Vagina (tissue), 2 donors: ENCODE measurements at regions not wholly inside any gene's neighbourhood (a gene's known extent, or its start where the extent isn't known, plus 50 kb on each side); places are given as distances from the start of the nearest gene placed in this dataset.

ENCODE experiments used
- POLR2AphosphoS5 ChIP-seq, 2 donors: sonication (generic); formaldehyde crosslinking; IDR thresholded peaks; one replicate each; pipeline ENCODE4 v1.9.0; 2017; ENCODE audit warnings: antibody characterized with exemption in 2 of 2, mild to moderate bottlenecking in 2 of 2, low read depth in 1 of 2; ENCODE audit not compliant: insufficient read depth in 1 of 2
- TF ChIP-seq, protein P1 (sequence below), 3 experiments: fragments of 450-650 bp in 2 of 3; fragments of 200-600 bp in 1 of 3; sonication (generic) in 1 of 3; IDR thresholded peaks; one replicate each; pipeline ENCODE4 v1.5.1; 2017 to 2019; ENCODE audit warnings: antibody characterized with exemption in 3 of 3, mild to moderate bottlenecking in 2 of 3, moderate library complexity in 2 of 3

DNA sequence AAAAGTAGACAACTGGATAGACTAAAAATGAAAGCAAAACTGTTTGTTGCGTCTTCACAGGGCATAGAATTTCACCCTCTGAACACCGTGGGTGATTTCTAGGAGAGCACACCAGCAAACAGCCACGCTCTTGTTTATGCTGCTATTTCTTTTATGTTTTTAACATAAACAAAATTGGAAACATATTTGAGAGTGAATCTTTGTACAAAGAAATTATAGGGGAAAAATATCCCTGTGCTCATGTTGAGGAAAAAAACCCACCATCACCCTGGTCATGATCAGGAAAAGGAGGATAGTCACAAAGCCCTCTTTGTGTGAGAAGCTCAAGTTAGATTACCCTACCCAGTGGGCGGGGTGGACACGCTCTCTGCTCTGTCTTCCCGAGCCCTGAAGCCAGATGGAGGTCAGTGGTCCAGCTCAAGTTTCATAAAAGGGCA, 313.3 kb downstream of the SATB1 start:
- TF ChIP-seq, protein P1, sequence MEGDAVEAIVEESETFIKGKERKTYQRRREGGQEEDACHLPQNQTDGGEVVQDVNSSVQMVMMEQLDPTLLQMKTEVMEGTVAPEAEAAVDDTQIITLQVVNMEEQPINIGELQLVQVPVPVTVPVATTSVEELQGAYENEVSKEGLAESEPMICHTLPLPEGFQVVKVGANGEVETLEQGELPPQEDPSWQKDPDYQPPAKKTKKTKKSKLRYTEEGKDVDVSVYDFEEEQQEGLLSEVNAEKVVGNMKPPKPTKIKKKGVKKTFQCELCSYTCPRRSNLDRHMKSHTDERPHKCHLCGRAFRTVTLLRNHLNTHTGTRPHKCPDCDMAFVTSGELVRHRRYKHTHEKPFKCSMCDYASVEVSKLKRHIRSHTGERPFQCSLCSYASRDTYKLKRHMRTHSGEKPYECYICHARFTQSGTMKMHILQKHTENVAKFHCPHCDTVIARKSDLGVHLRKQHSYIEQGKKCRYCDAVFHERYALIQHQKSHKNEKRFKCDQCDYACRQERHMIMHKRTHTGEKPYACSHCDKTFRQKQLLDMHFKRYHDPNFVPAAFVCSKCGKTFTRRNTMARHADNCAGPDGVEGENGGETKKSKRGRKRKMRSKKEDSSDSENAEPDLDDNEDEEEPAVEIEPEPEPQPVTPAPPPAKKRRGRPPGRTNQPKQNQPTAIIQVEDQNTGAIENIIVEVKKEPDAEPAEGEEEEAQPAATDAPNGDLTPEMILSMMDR (IDR thresholded peaks at IDR 0.05) = no peak
- TF ChIP-seq POLR2AphosphoS5 (IDR thresholded peaks at IDR 0.05; ENCODE audit: insufficient read depth in 1 of 2, low read depth in 1 of 2) = no peak
